Body of pancreas (tissue), 4 donors: ENCODE measurements at regions not wholly inside any gene's neighbourhood (a gene's known extent, or its start where the extent isn't known, plus 50 kb on each side); places are given as distances from the start of the nearest gene placed in this dataset.

Experiments
- POLR2A ChIP-seq, 3 donors: fragments of 450-650 bp; IDR thresholded peaks; one replicate each; pipeline ENCODE4 v1.6.1; 2016; ENCODE audit warnings: antibody characterized with exemption in 3 of 3, mild to moderate bottlenecking in 2 of 3
- TF ChIP-seq, protein P1 (sequence below), 7 experiments: fragments of 450-650 bp in 4 of 7; fragments of 200-600 bp in 3 of 7; sonication (generic) in 3 of 7; IDR thresholded peaks; one replicate each; pipeline ENCODE4 v1.5.1; 2016 to 2019; ENCODE audit warnings: antibody characterized with exemption in 7 of 7

DNA sequence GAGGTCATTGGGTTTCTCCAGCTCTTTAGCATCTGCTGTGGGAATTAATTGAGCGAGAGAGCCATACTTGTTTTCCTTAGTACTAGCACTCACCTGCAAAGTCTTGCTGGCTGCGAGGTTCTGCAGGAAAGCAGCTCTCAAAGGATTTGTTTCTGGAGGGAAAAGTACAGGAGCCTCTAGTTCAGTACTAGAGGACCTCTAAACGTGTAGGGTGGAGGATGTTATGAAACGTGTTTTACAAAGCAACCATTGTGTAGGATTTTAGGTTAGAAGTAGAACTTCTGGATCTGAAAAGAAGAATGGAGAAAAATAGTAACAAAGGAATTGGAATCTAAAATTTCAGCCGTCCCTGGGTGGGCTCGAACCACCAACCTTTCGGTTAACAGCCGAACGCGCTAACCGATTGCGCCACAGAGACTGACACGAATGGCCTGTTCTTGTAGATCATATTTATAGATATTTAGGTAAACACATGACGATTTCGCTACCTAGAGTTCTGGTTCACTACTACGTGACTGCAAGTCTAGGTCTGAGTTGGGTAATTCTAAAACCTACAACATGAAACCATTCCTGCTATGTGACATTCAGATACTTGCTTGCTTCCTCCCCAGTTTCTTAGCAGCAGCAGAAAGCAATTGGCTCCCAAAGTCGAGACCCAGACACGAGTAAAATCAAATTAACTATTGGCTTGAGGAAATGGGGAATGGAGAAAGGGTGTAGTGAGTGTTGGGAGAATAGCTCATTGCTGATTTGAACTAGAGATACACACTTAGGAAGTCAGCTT, 60.2 kb upstream of the CFAP126 start:
- TF ChIP-seq, protein P1, sequence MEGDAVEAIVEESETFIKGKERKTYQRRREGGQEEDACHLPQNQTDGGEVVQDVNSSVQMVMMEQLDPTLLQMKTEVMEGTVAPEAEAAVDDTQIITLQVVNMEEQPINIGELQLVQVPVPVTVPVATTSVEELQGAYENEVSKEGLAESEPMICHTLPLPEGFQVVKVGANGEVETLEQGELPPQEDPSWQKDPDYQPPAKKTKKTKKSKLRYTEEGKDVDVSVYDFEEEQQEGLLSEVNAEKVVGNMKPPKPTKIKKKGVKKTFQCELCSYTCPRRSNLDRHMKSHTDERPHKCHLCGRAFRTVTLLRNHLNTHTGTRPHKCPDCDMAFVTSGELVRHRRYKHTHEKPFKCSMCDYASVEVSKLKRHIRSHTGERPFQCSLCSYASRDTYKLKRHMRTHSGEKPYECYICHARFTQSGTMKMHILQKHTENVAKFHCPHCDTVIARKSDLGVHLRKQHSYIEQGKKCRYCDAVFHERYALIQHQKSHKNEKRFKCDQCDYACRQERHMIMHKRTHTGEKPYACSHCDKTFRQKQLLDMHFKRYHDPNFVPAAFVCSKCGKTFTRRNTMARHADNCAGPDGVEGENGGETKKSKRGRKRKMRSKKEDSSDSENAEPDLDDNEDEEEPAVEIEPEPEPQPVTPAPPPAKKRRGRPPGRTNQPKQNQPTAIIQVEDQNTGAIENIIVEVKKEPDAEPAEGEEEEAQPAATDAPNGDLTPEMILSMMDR (IDR thresholded peaks at IDR 0.05) = no peak
- TF ChIP-seq POLR2A (IDR thresholded peaks at IDR 0.05) = no peak
